Subcutaneous abdominal adipose tissue (tissue), 5 donors: ENCODE measurements at regions not wholly inside any gene's neighbourhood (a gene's known extent, or its start where the extent isn't known, plus 50 kb on each side); places are given as distances from the start of the nearest gene placed in this dataset.

Experiments
- H3K27ac ChIP-seq: one replicate; pipeline ENCODE4 v1.7.0; 2013; ENCODE audit warnings: low read depth, mild to moderate bottlenecking, inconsistent platforms, low read length, moderate library complexity
- H3K27me3 ChIP-seq, 5 donors: one replicate each; pipeline ENCODE4 v1.7.0; 2013; ENCODE audit warnings: low read length in 5 of 5, inconsistent platforms in 1 of 5; ENCODE audit not compliant: control insufficient read depth in 5 of 5, insufficient read depth in 4 of 5
- H3K36me3 ChIP-seq, 5 donors: one replicate each; pipeline ENCODE4 v1.7.0; 2013; ENCODE audit warnings: low read length in 5 of 5; ENCODE audit not compliant: control insufficient read depth in 5 of 5, insufficient read depth in 5 of 5
- H3K4me1 ChIP-seq, 5 donors: one replicate each; pipeline ENCODE4 v1.7.0; 2013; ENCODE audit warnings: low read length in 5 of 5, mild to moderate bottlenecking in 3 of 5, moderate library complexity in 1 of 5; ENCODE audit not compliant: control insufficient read depth in 5 of 5, insufficient read depth in 5 of 5
- H3K4me3 ChIP-seq, 5 donors: one replicate each; pipeline ENCODE4 v1.7.0; 2013; ENCODE audit warnings: low read length in 5 of 5, low read depth in 1 of 5
- H3K9ac ChIP-seq, 5 donors: one replicate each; pipeline ENCODE4 v1.7.0; 2013; ENCODE audit warnings: low read length in 5 of 5, mild to moderate bottlenecking in 4 of 5, moderate library complexity in 3 of 5
- H3K9me3 ChIP-seq, 5 donors: one replicate each; pipeline ENCODE4 v1.7.0; 2013; ENCODE audit warnings: low read length in 5 of 5; ENCODE audit not compliant: control insufficient read depth in 5 of 5
- donor health status: healthy.
- donor health status: healthy.
- donor health status: healthy.
- donor health status: healthy.
- donor health status: healthy.

DNA sequence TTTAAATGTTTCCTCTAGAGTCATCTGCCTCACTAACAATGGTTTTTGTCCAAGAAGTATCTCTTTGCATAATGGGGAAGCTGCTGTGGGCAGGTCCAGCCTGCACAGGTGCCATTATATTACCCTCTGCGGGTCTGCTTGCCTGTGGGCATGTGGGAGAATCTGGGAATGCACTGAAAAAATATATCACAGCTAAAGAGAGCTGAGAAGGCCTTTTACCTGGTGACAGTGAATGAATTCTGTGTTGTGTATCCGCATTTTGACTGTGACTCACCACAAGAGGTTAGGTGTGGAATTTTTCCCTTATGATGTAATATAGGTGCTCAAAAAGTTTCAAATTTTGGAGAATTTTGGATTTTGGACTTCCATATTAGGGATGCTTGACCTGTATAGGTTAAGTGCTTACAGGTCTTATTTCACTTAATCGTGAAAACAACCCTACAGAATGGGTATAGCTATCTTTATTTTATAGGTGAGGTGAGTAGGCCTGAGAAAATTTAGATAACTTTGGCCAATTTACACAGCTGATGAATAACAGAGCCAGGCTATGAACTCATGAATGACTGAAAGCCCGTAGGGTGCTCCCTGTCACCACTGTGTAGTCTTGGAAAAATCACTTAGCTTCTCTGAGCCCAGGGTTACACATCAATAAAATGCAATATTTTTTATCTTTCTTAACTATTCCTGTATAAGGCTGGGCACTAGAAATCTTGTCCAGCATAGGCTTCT lies 198.0 kb upstream of the EPHA5 start:
- Histone ChIP-seq H3K36me3 (no peaks in the 10 kb centered on the region), H3K27me3 (no peaks in the 10 kb centered on the region), H3K9ac (no peak overlapping the region), H3K9me3 (no peaks in the 10 kb centered on the region), H3K4me3 (no peak overlapping the region), H3K27ac (no peak overlapping the region), H3K4me1 (no peaks in the 10 kb centered on the region)

DNA sequence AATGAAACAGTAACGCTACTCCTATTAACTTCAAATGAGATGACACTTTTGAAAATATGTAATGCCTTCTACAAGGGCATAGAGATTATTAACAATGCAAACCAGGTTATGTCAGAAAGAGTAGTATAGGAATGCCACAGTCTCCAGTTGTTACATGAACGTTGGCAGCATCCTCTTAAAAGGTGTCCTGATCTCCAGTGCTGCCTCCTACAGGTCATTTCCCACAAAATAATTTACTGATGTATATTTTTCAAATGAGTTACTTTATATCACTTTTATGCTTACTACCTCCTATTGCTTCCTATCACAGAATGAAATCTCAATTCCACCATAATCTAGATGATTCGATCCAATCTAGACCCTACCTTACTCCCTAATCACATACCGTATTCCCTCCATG lies 195.2 kb upstream of the EPHA5 start:
- no peak overlapping the region for H3K4me3 ChIP-seq
- H3K27ac ChIP-seq = no peak overlapping the region

DNA sequence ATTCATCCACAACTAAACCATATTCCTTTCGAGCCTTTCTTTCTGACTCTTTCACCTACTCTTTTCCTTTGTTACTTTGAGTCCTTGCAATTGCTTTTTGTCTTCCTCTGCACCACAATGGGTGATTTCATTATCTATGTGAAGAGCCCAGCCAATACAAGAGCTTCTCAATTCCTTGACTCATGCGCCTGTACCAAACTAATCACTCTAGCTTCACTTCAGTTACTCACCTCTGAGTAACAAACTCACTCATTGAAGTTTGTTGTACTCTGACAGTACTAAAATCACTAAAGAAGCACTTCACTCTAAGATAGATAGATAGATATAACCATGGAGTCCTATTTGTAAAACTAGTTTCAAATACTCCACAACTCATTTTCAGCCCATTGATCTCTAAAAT lies 191.7 kb upstream of the EPHA5 start:
- Histone ChIP-seq H3K27me3 (no peaks in the 10 kb centered on the region), H3K4me1 (no peaks in the 10 kb centered on the region), H3K27ac (no peak overlapping the region), H3K9me3 (no peaks in the 10 kb centered on the region), H3K9ac (no peak overlapping the region), H3K4me3 (no peak overlapping the region), H3K36me3 (no peaks in the 10 kb centered on the region)

More for the DNA sequence above, 195.2 kb upstream of the EPHA5 start:
- Histone ChIP-seq H3K9me3 (no peaks in the 10 kb centered on the region), H3K9ac (no peak overlapping the region), H3K27me3 (no peaks in the 10 kb centered on the region), H3K4me1 (no peaks in the 10 kb centered on the region), H3K36me3 (no peaks in the 10 kb centered on the region)

DNA sequence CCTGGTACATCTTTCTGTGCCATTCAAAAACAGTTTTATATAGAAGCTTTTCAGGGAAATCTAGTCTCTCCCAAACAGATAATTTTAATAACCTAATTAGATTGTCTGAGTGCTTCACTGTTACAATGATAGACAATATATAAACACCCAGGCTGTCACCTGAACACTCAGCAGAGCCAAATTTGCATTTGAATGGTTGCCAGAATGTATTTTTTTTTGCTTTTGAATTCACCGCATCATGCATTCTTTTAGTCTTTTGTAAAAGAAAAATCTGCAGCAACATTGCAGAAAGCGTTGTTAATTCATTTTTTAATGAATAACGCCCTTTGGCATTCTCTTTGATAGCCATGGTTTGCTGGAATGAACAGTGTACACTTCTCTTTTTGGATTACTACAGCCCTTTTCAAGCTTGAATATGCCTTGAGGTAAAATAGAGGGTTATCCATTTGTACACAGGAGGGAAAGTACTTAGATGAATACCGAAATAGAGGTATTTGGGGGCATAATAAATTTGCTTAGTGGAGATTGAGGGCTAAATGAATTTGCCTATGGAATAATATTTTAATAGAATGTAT lies 175.0 kb upstream of the EPHA5 start:
- Histone ChIP-seq H3K9me3 (no peaks in the 10 kb centered on the region), H3K27me3 (no peaks in the 10 kb centered on the region), H3K27ac (no peak overlapping the region), H3K9ac (no peak overlapping the region), H3K36me3 (no peaks in the 10 kb centered on the region), H3K4me3 (no peak overlapping the region), H3K4me1 (no peaks in the 10 kb centered on the region)

DNA sequence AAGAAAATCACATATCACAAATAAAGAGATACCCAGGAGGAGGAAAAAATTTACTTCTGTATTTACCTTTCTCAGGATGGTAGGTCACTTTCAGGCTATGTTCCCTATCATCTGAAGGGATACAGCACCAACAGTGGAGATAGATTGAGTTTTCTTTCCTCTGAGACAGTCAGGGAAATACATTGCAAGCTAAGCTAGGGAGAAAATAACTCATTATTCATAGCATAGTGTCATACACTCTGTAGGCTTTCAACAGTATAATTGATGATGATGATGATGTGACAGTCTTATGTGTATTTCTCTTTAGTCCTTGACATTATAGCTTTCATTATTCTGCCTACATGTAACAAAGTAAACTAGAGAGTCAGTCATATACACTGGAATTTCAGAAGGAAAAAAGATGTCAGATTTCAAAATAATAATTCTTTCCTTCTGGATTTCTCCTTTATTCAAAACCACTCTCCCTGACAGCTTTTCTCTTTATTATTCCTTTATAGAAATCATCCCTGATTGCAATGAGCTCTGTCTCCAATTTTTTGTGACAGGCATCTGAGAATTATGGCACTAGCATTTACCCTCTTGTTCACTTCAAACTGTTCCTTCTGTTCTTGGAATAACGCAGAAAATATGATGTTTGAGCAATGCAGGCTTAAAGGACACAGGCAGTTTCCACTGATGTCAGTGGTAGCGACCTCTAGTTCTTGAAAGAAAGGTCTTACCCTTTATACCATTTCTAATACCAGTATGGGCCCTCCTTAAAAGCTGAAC lies 169.1 kb upstream of the EPHA5 start:
- H3K9ac ChIP-seq = no peak overlapping the region
- no peaks in the 10 kb centered on the region for H3K9me3 ChIP-seq
- H3K4me3 ChIP-seq = no peak overlapping the region
- no peaks in the 10 kb centered on the region for H3K27me3 ChIP-seq
- no peaks in the 10 kb centered on the region for H3K36me3 ChIP-seq
- H3K4me1 ChIP-seq = no peaks in the 10 kb centered on the region
- no peak overlapping the region for H3K27ac ChIP-seq

DNA sequence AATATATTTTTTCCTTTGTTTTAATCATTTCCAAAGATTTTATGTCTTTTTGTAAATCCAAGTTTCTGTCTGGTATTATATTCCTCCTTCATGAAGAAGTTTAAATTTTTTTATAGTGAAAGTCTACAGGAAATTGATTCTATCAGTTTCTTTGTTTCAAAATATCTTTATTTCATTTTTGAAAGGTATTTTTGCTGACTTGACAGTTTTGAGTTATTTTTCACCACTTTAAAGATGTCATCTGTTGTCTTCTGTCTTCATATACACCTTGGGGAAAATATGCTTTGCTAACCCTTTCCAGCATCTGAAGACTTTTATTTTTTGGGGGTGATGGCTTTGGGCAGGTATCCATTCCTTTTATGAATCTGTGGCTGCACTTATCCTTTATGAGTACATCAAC lies 164.4 kb upstream of the EPHA5 start:
- Histone ChIP-seq H3K27me3 (no peaks in the 10 kb centered on the region), H3K9ac (no peak overlapping the region), H3K4me1 (no peaks in the 10 kb centered on the region), H3K36me3 (no peaks in the 10 kb centered on the region), H3K27ac (no peak overlapping the region), H3K4me3 (no peak overlapping the region), H3K9me3 (no peaks in the 10 kb centered on the region)

DNA sequence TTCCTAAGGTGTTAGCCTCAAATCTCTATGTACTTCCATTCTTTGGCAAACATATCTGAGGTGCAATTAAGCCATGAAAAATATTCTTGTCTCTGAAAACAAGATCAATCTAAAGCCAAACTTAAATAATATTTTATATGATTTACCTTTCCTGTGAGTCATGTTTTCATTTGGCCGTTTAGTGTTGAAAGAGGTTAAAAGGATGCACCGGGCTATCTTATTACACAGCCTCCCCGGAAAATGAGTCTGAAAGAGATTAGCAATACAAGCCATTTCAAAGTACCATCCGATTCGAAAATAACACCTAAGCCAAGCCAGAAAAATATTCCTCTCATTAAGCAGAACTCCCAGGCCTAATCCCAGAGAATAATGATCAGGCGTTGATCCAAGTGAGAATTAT lies 161.5 kb upstream of the EPHA5 start:
- Histone ChIP-seq H3K27ac (no peak overlapping the region), H3K4me3 (no peak overlapping the region), H3K36me3 (no peaks in the 10 kb centered on the region), H3K9me3 (no peaks in the 10 kb centered on the region), H3K27me3 (no peaks in the 10 kb centered on the region), H3K4me1 (no peaks in the 10 kb centered on the region), H3K9ac (no peak overlapping the region)

DNA sequence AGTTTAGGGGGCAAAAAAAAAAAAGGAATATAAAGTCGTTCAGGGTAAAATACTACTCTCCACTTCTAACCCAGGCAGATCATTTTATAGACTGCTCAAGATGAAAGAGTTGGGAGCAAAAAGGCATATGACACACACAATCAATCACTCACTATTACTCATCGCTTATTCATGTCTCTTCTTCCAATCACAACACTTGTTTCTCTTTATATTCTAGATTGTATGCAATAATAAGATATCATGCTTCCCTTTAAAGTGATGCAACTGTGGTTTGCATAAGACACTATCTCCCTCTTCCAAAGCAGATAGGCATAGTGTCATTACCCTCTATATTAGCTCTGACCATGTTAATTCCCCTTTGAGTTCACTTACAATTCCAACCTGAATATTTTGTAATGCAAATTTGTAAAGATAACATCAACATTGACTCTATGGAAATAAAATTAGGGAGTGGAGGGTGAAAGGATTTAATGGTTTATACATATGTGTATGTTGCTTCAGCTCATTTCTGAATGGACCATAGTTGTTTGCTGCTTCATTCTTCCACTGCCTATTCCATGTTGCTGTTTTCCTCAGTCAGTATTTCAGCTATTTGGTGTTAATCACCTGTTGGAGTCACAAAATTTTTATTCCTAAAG lies 154.9 kb upstream of the EPHA5 start:
- Histone ChIP-seq H3K9ac (no peak overlapping the region), H3K4me3 (no peak overlapping the region), H3K36me3 (no peaks in the 10 kb centered on the region)

DNA sequence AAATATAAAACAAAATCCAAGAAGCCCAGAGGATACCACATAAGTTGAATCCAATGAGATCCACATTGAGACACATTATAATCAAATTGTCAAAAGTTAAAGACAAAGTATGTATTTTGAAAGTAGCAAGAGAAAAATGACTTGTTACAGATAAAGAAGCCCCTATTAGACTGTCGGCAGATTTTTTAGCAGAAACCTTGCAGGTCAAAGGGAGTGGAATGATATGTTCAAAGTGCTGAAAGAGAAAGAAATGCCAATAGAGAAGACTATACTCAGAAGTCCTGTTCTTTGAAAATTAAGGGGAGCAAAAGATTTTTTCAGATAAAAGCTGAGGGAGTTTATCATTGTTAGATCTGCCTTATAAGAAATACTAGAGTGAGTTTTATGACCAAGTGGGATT lies 148.9 kb upstream of the EPHA5 start:
- Histone ChIP-seq H3K9me3 (peaks cover 0 to 17% (median 8%) of the 10 kb centered on the region in 5 donors), H3K9ac (no peak overlapping the region), H3K4me3 (no peak overlapping the region), H3K27ac (no peak overlapping the region), H3K27me3 (no peaks in the 10 kb centered on the region), H3K4me1 (no peaks in the 10 kb centered on the region), H3K36me3 (no peaks in the 10 kb centered on the region)

More for the DNA sequence above, 154.9 kb upstream of the EPHA5 start:
- no peaks in the 10 kb centered on the region for H3K27me3 ChIP-seq
- no peak overlapping the region for H3K27ac ChIP-seq
- peaks cover 0 to 6% (median 0%) of the 10 kb centered on the region in 5 donors for H3K9me3 ChIP-seq
- H3K4me1 ChIP-seq = no peaks in the 10 kb centered on the region

DNA sequence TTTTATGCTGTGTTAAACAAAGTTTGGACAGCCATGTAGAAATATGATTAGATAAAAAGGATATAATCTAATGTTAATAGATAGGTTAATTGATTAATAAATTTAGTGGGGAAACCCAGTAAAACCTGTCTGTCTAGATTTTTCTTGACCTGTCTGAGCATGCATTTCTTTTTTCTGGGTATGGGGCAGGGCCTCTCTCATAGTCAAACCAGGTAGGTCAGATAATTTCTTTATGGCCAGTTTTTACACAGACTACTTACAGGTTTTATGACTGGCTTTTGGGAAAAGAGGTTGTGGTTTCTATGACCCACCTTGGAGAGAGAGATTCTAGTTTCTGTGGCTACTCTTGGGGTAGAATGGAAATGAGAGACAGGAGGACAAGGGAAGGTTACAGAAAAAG lies 135.6 kb upstream of the EPHA5 start:
- H3K4me3 ChIP-seq = no peak overlapping the region
- peaks cover 0 to 6% (median 0%) of the 10 kb centered on the region in 5 donors for H3K9me3 ChIP-seq
- H3K27ac ChIP-seq = no peak overlapping the region
- H3K9ac ChIP-seq = no peak overlapping the region
- no peaks in the 10 kb centered on the region for H3K36me3 ChIP-seq
- no peaks in the 10 kb centered on the region for H3K4me1 ChIP-seq
- no peaks in the 10 kb centered on the region for H3K27me3 ChIP-seq
